HG02763 (cell line): ENCODE measurements at regions not wholly inside any gene's neighbourhood (a gene's known extent, or its start where the extent isn't known, plus 50 kb on each side); places are given as distances from the start of the nearest gene placed in this dataset.

Source experiments
- ATAC-seq: cut with Tn5 transposase; IDR thresholded peaks from one replicate; pipeline ENCODE4 v1.9.1; 2021; ENCODE audit warnings: mild to moderate bottlenecking, moderate library complexity; ENCODE audit not compliant: unreplicated experiment

- no peak for ATAC-seq
These were observed 941.6 kb upstream of the CDH8 start for GRCh38 chr16:62977876-62978275.

- ATAC-seq, result no peak
These were observed 938.2 kb upstream of the CDH8 start for GRCh38 chr16:62974424-62974823.

DNA sequence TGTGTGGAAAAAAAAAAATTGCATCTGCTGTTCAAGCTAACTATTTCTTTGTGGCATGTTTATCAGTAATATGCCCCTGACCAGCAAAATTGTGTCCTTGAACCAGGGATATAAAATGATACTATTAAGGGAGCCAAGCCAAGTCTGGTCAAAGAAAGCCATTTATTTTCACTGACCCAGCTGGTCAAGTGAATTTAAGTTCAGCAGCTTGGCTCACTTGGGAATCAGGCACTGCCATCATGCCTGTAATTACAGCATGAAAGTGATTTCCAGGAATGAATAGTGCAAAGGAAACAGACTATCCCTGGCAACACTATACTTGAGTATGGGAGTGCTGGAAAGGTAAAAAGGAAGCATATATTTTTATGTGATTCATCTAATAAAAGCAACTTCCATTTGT is 934.6 kb upstream of the CDH8 start:
- no peak for ATAC-seq

DNA sequence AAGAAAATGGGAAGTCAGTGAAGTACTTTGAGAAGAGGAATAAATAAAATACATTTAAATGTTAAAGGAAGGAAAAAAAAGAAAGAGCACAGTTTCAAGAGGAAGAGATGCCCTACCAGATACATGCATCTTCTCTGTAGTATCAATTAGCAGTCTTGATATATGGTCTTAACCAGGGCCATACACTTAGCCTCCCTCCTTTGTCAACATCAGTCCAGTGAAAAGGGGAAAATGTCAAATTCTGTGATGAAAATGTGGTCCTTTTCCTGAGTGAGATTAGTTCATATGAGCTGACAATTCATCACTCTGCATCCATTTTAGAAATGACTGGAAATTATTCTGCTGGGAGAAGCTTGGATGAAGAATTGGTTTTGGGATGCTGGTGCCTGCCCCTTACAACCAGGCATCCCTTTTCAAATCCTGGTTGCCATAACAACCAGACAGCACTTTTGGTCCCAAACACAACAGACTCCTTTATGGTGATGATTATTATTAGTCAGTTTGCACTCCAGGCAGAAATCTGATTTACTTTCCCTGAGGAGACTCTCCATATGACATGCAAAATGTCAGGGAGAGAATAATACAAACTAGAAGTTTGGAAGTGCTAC is 933.6 kb upstream of the CDH8 start:
- ATAC-seq, result no peak

GRCh38 chr16:62967611-62968010 is 931.4 kb upstream of the CDH8 start:
- no peak for ATAC-seq

- no peak for ATAC-seq
These were observed 930.9 kb upstream of the CDH8 start for GRCh38 chr16:62967163-62967562.

GRCh38 chr16:62966626-62967025 is 930.4 kb upstream of the CDH8 start:
- no peak for ATAC-seq

GRCh38 chr16:62965831-62966230 is 929.6 kb upstream of the CDH8 start:
- ATAC-seq, result no peak

DNA sequence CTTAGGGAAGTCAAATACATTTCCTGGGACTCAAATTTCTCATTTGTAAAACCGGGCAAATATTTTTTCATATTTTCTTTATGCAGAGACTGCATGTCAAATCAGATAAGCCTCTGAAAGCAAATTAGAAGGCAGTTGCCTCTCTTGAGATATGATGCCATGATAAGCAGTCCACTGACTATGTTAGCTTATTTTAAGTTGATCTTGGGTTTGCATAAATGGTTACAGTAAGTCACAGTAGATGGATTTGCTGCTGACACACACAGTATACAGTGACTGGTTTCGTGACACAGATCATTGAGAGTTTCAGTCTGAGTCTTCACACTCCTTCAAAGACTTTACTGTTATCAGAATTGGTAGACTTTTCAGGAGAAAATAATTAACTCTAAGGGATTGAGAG is 927.6 kb upstream of the CDH8 start:
- ATAC-seq, result no peak

- no peak for ATAC-seq
These were observed 918.8 kb upstream of the CDH8 start for GRCh38 chr16:62955033-62955349.

DNA sequence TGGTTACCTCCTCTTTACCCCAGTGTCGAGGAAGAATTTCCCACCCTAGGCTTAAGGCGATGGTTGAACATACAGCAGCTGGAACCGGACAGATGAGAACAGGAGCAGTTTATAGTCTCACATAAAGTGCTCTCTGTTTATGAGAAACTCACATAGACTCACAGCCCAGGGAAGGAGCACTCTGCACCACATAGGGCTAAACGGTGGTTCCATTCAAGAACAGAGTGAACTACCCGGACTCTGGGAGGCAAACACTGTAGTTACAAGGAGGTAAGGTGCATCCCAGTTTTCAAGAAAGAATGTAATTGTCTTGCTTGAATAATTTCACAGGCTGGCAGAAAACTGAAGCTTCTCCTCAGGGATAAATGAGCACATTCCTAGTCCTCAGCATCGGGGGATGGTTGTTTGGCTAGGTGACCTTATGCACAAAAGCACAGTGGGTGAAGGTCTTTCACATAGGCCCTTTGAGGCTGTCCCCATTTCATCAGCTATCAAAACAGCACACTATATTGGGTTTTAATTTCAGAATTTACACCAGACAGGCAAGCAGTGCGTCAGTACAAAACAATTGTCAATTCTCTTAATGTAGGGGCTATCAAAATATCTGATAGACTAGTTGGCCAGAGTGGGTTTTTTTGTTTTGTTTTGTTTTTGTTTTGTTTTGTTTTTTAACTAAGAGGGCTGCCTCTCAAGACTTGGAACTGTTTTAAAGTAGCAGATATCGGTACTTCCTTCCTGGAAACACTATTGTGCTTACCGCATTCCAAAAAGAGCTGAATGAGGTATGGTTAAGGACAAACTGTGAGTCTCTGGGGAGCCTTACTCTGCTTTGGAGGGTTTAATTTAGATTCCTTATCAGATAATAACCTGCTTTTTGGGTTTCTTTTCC is 918.1 kb upstream of the CDH8 start:
- no peak for ATAC-seq

DNA sequence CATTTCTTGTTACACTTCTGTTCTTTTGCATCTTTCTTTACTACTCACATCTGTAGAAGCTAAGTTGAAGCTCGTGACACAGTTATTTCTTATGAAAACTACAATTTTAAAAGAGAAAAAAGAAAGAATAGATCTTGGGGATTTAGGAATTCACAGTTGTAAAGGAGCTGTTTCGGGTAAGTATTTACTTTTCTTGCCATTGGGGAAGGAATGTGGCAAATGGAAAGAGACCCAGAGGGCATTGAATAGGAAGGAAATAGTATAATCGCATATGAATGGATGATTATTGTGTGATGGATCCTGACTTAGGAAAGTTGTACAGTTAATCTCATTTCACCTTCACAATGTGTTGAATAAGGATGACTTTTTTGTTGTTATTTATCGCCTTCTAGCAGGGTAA is 914.1 kb upstream of the CDH8 start:
- ATAC-seq, result no peak

DNA sequence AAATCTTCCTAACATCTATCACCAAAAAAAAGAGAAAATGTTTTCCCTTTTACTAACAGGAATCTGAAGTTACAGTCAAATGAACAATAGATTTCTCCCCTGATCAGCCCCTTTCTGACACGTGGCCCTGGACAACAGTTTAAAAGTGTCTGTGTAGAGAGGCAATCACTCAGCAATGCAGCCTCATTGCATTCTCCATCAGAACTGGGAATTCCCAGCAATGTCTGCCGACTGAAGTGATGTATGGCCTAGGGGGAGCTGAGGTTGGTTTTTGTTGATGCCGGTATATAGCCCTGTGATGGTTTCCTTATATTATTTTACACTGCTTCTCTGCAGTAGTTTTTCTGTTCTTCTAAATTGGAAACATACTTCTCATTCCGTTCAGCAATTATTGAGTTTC is 904.3 kb upstream of the CDH8 start:
- ATAC-seq, result no peak

GRCh38 chr16:62939687-62940086 is 903.4 kb upstream of the CDH8 start:
- ATAC-seq, result no peak

DNA sequence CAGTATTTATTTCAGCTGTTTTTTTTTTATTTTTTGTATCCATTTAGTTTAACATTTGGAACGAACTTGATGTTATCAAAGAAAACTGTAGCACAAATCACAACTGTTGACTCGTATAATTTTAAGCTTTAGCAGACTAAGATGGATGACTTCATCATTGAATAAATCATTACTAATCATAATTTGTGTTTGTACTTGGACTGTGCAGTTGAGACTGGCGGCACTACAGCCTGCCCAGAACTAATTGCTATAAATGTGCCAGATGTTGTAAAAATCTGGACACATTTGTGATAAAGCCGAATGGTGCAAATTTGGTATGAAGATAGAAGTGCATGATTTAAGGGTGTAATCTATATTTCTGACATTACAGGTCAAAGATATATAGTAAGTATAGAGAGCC is 897.7 kb upstream of the CDH8 start:
- ATAC-seq, result no peak

GRCh38 chr16:62929593-62929992 is 893.4 kb upstream of the CDH8 start:
- no peak for ATAC-seq

- ATAC-seq, result no peak
These were observed 890.9 kb upstream of the CDH8 start for GRCh38 chr16:62927122-62927521.

- ATAC-seq, result no peak
These were observed 890.0 kb upstream of the CDH8 start for GRCh38 chr16:62926121-62926801.

DNA sequence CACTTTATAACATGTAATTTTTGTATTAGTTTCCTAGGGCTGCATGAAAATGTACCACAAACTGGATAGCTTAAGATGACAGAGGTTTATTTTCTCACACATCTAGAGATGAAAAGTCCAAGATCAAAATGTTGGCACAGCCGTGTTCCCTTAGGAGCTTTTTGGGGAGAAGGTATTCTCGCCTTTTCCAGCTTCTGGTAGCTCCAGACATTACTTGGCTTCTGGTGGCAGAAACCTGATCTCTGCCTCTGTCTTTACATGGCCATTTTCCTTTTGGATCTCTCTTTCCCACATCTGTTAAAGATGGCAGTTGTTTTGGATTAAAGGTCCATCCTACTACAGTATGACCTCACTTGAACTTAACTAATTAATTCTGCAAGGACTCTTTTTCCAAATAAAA is 885.7 kb upstream of the CDH8 start:
- no peak for ATAC-seq

DNA sequence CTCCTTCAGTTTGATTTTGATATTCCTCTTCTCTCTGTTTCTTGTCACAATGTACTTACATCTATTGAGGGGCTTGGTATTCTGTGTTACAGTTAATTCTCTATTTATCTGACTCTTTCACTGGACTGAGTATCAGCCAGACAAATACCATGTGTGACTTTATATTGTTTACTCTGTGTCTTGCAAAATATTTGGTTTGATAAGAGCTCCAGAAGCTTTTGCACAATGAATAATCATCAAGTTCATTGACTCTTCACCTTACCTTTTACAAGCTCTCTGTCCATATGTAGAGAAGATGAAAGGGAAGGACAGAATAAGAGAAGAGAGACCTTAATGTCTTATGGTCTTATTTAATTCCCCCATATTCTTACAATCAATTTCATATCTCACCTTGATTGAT is 877.7 kb upstream of the CDH8 start:
- no peak for ATAC-seq

DNA sequence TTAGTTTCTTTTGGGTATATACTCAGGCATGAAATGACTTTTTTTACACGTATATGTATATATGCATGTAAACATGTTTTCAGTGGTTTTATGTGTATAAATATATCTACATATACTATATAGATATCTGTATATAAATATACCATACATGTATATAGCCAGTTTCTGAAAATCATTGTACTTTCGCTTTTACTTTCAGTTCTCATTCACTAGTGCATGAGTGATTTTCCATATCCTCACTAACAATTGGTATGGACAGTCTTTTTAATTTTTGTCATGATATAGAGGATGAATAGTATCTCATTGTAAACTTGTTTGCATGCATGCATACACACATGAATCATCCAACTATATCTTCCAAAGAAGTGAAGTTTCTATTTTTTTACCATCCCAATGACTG is 877.1 kb upstream of the CDH8 start:
- ATAC-seq, result no peak

DNA sequence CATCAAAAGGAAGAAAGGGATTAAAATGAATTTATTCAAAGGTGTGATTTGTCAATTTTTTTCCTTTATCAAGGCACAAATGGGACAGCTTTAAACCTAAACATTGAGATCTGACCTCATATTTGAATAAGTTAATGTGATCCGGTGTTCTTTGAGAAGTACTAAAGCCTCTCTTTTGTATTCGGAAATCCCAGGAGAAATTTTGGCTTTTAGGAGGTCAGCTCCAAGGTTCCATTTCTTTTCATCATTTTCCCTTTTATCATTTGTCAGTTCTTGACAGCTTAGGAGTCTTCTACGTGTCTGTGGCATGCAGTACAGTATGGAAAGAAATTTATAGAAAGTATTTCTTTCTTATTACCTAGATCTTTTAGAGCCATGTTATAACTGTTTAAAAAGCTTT is 873.4 kb upstream of the CDH8 start:
- no peak for ATAC-seq
